ENCODE measurements at regions not wholly inside any gene's neighbourhood (a gene's known extent, or its start where the extent isn't known, plus 50 kb on each side); places are given as distances from the start of the nearest gene placed in this dataset.

DNA sequence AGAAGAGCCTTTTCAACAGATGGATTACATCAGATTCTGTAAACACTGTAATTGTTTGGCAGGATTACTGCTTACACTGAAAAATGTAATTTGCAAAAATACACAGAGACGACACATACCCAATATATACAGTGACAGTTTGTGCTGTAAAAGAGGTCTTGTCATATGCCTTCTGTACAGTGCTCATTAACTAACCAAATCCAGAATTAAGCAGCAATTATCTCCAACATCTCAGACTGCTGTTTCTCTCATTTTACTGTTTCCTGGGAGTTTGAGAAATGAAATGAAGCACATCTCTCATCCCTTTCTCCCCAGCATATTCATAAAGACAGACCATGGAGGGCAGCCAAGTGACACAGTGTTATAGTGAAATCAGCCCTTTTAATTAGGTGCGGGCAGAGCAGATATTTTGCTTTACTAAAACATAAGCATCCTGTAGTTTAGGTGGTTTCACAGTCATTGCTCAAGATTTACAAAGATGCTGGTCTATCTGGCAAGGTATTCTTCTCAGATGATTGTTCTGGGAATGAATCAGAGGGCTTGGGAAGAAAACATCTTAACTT lies 618.4 kb upstream of the USP24 start:
- Histone ChIP-seq H2BK15ac (ENCODE audit: low read depth, low read length) (no peak overlapping the region), H2AK5ac (ENCODE audit: insufficient read length, low read length) (no peak overlapping the region), H3K18ac (ENCODE audit: insufficient read length, low read depth, low read length) (no peak overlapping the region), H3K4ac (ENCODE audit: low read depth, low read length) (no peak overlapping the region), H3K27ac (ENCODE audit: insufficient read length, low read depth, low read length) (no peak overlapping the region), H3K4me1 (ENCODE audit: insufficient read depth, low read length) (peaks cover 3% of the 10 kb centered on the region; the same call in 1 of the 2 replicates), H3K14ac (ENCODE audit: insufficient read depth, low read length) (no peak overlapping the region), H2BK12ac (ENCODE audit: insufficient read length, low read depth, low read length) (no peak overlapping the region), H2BK5ac (ENCODE audit: insufficient read length, low read length) (no peak overlapping the region), H4K8ac (replicated peaks; ENCODE audit: insufficient read length, low read depth, low read length) (no peak overlapping the region), H3K9ac (ENCODE audit: extremely low read depth, insufficient read length, low read length) (no peak overlapping the region), H3K79me2 (ENCODE audit: insufficient read depth, low read length) (no peaks in the 10 kb centered on the region), H2BK20ac (ENCODE audit: low read depth, low read length, poor library complexity, severe bottlenecking) (no peak overlapping the region), H2BK120ac (ENCODE audit: low read depth, low read length, poor library complexity, severe bottlenecking) (no peak overlapping the region), H3K4me2 (ENCODE audit: insufficient read depth, insufficient read length, low read length) (no peak overlapping the region), H3K23me2 (ENCODE audit: insufficient read length, low read depth, low read length, poor library complexity, severe bottlenecking) (no peaks in the 10 kb centered on the region), H3K79me1 (ENCODE audit: insufficient read depth, low read depth, low read length, poor library complexity, severe bottlenecking) (no peaks in the 10 kb centered on the region), H4K20me1 (ENCODE audit: control insufficient read depth, insufficient read depth, insufficient read length) (no peaks in the 10 kb centered on the region), H4K5ac (ENCODE audit: insufficient read length, low read depth, low read length) (no peak overlapping the region), H4K91ac (ENCODE audit: insufficient read length, low read depth, low read length) (no peak overlapping the region), H3K23ac (ENCODE audit: insufficient read length, low read depth, low read length) (no peak overlapping the region), H3K27me3 (ENCODE audit: insufficient read depth, low read length) (no peaks in the 10 kb centered on the region), H3K56ac (ENCODE audit: insufficient read length, low read depth, low read length) (no peak overlapping the region), H3K9me3 (ENCODE audit: control insufficient read depth, low read depth, low read length) (no peaks in the 10 kb centered on the region), H2AFZ (ENCODE audit: low read length) (no peak overlapping the region), H3T11ph (ENCODE audit: low read length) (no peak overlapping the region)
- Mint-ChIP-seq H3K4me3 (no peak overlapping the region), H3K27me3 (ENCODE audit: low read depth) (no peaks in the 10 kb centered on the region), H3K4me1 (peaks cover 4 to 9% of the 10 kb centered on the region in 2 experiments; a peak in 3 of 4 replicates), H3K9me3 (no peaks in the 10 kb centered on the region), H3K27ac (no peak overlapping the region), H3K36me3 (ENCODE audit: insufficient read depth in 1 of 3, low read depth in 3 of 3) (no peaks in the 10 kb centered on the region)
- TF ChIP-seq CTCF (conservative IDR thresholded peaks at IDR 0.05): no peak
- DNase-seq: no peak
- WGBS (ENCODE audit: extremely low coverage, insufficient read length, low lambda C conversion rate): no CpG with 5 or more reads among the region's 2 CpGs

Data from H9 (cell line).